HuH-7 (cell line): ENCODE measurements at regions not wholly inside any gene's neighbourhood (a gene's known extent, or its start where the extent isn't known, plus 50 kb on each side); places are given as distances from the start of the nearest gene placed in this dataset.
"Not testable (repeated sequence)": the region's sequence is repeated elsewhere in the genome, so short reads cannot be mapped to it uniquely, and the experiment has no call there.

ENCODE experiments used
- DNase-seq: peaks from one replicate; pipeline ENCODE4 v3.0.0; 2011; ENCODE audit warnings: low spot score

DNA sequence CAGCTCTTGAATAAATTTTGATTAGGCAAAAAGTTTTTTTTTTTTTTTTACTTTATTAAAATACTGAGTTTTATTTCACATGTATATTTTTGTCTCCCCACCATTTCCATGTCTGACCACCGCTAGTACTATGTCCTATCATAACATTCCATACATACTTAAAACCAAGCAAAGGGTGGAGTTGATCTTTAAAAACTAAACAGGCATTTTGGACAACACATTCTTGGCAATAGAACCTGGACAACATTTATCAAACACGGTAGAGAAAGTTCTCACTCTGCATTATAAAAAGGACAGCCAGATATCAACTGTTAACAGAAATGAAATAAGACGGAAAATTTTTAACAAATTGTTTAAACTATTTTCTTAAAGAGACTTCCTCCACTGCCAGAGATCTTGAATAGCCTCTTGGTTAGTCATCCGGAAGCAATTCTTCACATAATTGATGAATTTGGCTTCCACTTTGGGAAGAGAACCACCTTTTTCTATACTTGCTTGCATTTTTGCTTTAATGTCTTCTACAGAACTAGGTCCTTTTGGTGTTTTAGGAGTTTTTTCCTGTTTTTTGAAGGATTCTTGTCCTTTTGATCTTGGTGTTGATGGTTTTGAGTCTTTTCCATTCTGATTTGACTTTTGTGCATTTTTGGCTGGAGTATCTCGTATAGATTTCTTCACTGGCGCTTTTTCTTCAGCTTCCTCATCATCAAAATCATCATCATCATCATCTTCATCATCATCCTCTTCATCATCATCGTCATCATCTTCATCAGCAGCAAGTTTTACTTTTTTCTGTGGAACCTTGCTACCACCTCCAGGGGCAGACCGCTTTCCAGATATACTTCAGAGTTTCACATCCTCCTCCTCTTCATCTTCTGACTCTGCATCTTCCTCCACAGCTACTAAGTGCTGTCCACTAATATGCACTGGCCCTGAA, 58.7 kb downstream of the POU5F2 start:
- DNase-seq, result not testable (repeated sequence)

DNA sequence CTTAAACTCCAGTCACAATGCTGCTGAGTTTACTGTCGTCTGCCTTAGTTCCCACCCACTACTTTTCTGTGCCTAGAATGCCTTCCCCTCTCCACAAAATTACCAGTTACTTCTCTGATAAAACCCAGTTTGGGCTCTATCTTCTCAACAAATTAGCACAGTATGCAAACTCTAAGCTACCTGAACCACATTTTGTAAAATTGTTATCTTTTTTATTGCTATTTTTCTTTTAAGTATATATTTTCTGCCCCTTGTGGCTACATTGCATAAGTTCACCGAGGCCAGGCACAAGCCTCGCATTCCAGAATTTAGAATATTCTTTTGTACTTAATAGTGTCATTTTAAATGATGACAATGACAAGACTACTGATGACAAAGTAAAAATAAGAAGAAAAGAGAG, 60.0 kb downstream of the POU5F2 start:
- DNase-seq, result no peak

DNA sequence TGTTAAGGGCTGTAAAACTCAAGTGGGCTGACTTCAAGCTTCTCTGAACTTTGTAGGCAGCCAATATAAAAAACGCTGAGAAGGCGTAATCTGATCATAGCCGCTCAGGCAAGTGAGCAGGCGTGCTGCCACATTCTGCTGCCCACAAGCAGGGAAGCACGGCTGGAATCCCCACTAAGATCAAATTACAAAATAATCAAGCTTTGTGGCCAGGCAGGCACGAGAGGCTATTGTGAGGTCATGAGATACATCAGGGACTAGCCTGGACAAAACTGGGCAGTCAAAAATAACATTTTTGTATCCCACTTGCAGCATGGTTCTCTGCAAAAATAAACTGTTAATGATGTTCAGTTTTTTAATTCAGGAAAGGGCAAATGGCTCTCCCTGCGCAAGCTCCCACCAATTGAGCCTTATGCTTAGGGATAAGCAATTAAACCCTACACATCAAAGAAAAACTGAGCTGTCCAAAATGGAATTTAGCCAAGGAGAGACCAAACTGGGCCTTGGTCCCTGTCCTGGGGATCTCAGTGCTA, 64.0 kb downstream of the POU5F2 start:
- peak; percentile 43 for DNase-seq

DNA sequence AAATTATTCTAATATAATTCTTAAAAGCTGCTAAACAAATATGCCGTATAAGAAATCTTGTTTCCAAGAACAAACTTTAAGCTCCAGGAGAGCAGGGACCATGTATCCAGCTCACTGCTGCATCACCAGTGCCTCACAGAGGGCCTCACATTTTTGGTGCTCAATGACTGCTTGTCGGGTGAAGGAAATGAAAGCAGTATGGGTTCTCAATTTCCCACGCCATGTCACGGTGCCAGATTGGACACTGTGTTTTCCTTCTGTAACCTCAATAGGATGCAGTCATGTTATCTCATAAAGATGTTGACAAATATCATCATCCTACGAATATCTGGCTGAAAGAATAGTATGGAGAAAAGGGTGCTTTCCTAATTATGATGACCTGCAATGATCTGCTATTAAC, 64.7 kb downstream of the POU5F2 start:
- DNase-seq, result no peak

DNA sequence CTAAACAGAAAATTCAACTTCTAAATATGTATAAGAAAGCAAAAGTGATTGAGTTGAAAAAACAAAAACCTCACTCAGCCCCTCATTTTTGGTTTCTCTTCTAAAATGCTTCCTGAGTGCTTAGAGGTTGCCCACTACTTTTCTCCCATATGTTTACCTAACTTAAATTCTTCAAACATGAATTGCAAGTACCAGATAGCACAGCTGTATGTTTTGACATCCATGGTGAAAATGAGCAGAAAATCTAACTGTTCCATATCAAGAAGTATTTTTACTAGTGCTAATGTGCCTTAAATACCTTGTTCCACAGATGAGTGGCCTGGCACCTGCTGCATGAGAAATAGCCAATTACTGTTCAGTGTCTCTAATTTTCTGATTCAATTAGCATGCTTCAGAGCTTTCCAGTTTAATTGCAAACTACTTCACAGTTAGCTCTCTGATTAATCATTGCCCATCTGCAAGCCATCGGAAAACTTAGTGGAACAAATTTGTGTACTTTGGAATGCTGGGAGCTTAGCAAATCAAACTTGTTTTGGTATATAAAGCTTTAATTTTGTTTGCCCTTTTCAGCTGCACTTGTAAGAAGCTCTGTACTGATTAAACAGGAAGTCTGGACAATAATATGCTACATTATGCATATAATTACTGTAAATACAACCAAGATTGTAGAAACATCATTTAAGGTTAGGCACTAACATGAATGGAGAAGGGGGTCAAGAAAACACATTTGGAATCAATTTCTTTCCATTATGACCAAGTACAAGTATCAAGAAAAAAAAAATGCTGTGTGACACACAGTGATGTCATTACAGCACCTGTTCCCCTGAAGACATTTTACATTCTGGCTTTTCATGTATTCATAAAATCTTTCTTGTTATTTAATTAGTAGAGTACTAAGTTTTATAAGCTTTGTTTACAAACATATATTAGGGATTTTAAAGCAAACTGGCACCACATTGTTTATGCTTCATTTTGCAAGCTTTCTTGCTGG, 65.6 kb downstream of the POU5F2 start:
- DNase-seq, result no peak

DNA sequence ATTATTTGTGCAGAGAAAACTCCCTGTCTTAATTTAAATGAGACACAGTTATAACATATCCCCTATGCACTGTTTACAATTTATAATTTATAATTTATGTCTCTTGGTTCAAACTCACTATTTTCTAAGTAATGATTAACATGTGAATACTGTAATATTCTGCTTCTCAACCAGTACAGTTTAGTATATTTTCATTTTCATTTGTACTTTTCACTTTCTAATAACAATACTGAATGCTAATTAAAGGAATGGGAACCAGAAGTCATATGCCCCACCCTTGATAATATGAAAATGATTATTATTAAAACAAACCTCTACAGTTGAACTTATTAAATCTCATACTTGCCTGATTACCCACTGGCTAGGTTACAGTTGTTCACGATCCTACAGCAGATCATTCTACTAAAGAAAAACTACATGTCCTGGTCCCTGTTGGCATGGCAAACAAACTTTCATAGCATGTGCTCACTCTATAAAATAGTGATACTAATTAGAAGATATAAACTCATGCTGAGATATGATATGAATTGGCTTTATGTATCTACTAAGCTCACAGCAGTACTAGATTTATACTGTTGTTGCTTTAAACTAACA, 66.4 kb downstream of the POU5F2 start:
- DNase-seq, result no peak

DNA sequence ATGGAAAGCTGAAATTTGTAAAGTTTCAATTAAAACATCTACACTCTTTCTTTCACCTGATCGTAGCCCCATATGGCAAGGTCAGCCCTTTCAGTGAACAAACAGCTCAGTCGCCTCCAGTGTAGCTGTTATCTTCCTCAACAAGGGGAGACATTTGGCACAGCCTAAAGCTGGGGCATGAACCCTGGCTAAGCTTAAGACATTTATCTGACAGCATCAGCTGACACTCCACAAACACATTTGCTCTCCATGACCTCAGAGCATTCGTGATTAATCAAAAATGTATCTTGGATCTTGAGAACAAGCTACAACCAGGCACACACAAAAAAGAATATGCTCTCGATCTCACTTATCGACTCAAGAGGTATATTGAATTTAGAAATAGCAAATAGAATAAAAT, 67.3 kb downstream of the POU5F2 start:
- no peak for DNase-seq

DNA sequence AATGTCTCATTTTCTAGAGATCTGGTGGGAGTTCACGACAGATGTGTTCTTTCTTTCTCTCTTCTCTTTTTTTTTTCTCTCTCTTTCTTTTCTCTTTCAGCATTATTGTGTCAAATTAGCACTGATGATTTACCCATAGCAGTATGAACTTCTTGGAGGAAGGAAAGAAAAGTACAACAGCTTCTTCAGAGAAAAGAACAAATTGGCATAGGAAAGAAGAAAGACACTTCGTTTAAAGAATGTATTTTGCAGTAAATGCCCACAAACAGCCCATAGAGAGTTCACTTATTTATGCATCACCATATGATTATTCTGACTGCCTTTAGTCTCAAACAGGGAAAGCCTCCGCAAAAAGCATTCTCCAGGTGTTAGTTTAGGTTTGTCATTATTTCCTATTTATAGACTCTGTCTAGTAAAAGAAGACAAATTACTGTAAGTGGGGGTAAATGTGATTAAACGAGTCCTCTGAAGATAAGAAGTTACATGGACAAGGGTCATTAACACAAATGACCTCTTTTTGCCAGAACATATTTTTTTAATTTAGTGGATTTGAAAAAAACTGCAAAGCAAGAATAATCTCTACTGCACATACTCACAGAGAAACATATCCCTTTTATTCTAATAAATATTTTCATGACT, 68.0 kb downstream of the POU5F2 start:
- DNase-seq, result no peak

DNA sequence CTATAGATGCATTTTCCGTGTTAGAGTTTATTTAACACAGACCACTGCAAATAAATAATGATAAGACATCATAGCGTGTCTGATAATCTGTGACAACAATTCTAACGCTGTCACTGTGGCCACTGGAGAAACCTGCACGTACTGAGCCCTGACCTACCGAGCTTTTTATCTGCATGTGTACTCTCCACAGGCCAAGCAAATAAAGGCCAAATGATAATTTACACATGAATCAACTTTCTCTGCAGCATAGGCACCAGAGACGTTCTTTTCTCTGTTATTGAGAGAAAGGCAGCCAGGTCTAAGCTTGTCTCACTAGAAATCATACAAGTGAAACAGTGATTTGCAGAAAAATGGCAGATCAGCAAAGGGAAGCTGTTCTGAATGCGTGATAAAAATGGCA, 75.8 kb downstream of the POU5F2 start:
- DNase-seq, result no peak

DNA sequence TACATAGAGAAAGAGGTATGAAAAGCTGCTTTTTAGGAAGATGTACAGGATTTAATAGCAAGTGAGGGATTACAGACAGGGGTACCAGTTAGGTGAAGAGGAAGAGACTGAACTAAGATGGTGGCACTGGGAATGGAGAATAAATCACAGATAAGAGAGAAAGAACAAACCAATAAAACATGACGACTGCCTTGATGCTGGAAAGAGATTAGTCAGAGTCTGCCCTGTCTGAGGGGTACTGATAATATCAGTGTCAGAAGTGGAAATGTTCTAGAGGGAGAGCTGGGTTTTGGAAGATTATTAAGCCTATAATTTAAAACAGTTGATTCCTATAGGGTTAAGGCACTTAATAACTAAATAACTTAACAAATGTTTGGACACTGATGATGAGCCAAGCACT, 77.7 kb downstream of the NR2F1 start:
- no peak for DNase-seq

DNA sequence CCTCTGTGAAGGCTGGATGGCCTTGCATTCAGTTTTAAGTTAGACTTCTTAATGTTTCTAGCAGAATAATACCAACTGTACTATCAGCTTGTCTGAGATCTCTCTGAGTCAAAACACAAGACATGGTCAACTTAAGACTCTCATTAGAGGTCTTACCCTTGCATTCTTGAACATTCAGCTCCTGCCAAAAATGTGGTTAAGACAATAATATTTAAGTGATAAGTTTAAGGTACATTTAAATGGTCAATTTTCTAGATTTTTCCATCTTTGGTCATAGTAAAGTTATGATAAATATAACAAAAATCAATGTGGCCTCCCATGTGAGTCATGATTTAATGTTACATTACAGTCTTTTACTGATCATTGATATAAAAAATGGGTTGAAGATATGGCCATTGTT, 75.0 kb downstream of the NR2F1 start:
- DNase-seq, result no peak

DNA sequence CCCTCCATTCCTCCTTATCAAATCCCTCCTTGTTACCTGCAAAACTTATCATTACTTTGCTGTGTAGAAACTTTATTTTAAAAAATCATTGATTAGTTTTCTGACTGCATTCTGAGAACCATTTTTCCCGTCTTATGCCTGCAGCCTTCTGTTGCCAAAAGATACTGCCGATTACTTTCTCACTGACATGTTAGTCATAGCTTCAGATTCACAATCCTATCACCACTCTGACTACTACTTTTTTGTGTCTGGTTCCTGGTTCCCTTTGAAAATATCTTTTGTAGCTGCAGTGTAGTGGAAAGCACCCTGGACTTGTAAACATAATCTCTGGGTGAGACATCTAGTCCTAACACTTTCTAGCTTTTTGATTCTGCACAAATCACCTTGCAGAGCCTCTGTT, 71.7 kb downstream of the NR2F1 start:
- no peak for DNase-seq

DNA sequence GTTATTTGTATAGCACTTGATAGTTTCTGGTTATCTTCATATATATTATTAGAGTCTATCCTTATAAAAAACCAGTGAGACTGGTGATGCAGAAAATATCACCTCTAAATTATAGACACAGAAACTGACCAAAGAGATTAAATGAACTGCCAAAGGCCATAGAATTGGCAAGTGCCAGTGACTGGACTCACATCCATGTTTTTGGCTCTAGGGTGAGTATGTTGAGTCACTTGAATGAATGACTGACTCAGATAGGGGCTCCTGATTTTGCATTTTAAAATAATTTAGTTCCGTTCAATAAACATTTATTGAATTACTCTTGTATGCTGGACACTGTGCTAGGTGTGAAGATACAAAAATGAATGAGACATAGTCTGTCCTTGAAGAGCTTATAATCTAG, 70.7 kb downstream of the NR2F1 start:
- DNase-seq, result no peak

DNA sequence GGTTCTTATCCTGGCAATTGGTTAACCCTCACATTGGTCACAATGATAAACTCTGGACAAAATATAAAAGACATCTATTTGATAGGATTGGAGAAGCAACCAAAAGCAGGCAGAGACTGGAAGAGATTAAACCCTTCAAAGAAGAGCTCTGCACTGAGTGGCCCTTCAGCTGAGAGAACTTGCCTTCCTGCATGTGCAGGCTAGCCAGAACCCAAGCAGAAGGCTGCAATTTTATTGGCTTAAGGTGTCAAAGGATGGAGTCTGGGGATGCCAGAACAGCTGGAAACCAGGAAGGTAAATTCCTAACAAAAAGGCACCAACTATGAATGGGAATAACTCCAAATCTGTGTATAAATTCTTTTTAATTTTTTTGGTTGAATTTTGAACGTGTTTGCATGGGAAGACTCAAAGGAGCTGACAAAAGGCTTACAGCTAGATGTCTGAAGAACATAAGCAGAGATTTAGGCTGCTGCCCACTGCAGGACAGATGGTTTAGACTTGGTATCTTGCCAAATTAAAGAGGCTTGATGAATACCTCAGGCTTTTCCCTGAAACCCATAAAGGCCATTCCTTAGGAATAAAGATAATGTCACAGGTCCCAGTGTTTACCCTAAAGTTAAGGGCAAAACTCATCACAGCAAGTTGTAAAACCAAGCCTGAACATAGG, 66.3 kb downstream of the NR2F1 start:
- DNase-seq, result no peak

DNA sequence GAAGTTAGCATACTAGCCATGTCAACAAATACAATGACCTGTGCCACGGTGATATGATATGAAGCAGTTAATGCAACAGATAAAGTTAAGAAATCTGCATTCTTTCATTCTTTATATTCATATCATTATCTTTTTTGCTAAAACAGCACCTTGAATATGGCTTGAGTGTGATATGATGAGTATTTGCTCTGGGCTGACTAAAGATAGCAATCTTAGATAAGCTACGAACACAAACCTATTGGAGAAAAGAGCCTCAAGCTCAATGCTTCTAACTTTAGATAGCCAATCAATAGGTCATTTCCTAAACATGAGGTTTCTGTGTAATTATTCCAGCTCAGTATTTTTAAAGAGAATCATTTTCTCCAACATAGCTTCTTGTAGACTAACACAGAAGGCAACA, 61.7 kb downstream of the NR2F1 start:
- no peak for DNase-seq
